ENCODE measurements at regions not wholly inside any gene's neighbourhood (a gene's known extent, or its start where the extent isn't known, plus 50 kb on each side); places are given as distances from the start of the nearest gene placed in this dataset.

DNA sequence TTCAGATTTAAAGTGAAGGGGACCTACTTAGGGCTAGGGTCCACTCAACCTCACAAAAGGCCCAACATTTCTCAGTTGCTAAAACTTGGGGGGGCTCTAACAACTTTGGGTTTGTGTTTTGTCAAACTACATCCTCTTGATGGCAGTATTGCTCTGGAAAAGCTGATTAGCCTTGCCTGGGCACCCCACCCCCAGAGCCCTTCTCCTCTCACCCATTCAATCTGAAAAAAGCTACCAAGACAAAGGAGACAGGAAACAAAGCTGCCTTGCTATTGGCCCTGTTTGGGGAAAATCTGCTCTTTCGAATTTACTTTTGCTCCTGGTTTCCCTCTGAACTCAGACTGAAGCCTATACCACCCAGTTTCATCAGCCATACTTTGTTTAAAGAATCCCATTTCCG lies 195.2 kb upstream of the STK26 start:
- TF ChIP-seq, protein P1, sequence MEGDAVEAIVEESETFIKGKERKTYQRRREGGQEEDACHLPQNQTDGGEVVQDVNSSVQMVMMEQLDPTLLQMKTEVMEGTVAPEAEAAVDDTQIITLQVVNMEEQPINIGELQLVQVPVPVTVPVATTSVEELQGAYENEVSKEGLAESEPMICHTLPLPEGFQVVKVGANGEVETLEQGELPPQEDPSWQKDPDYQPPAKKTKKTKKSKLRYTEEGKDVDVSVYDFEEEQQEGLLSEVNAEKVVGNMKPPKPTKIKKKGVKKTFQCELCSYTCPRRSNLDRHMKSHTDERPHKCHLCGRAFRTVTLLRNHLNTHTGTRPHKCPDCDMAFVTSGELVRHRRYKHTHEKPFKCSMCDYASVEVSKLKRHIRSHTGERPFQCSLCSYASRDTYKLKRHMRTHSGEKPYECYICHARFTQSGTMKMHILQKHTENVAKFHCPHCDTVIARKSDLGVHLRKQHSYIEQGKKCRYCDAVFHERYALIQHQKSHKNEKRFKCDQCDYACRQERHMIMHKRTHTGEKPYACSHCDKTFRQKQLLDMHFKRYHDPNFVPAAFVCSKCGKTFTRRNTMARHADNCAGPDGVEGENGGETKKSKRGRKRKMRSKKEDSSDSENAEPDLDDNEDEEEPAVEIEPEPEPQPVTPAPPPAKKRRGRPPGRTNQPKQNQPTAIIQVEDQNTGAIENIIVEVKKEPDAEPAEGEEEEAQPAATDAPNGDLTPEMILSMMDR (IDR thresholded peaks at IDR 0.05), result no peak
- TF ChIP-seq POLR2A (IDR thresholded peaks at IDR 0.05), result no peak

Data from breast epithelium (tissue), 3 donors.